Stimulated activated CD4-positive, alpha-beta T cell treated with anti-CD3 and anti-CD28 coated beads, Interleukin-15, amount 100 ng/mL, for 48 hours (primary cell): ENCODE measurements at regions not wholly inside any gene's neighbourhood (a gene's known extent, or its start where the extent isn't known, plus 50 kb on each side); places are given as distances from the start of the nearest gene placed in this dataset.
"Not testable (repeated sequence)": the region's sequence is repeated elsewhere in the genome, so short reads cannot be mapped to it uniquely, and the experiment has no call there.

ENCODE experiments used
- DNase-seq, 2 donors: peaks; one replicate each; pipeline ENCODE4 v3.0.0-alpha.2; 2020; ENCODE audit warnings: low read depth in 2 of 2

- no peak for DNase-seq
Observed at GRCh38 chr19:28444362-28444761, 768.6 kb downstream of the UQCRFS1 start.

- no peak for DNase-seq
Observed at GRCh38 chr19:28443361-28443760, 769.6 kb downstream of the UQCRFS1 start.

- no peak for DNase-seq
Observed at GRCh38 chr19:28437390-28438346, 775.3 kb downstream of the UQCRFS1 start.

- no peak for DNase-seq
Observed at GRCh38 chr19:28436320-28436719, 776.6 kb downstream of the UQCRFS1 start.

DNA sequence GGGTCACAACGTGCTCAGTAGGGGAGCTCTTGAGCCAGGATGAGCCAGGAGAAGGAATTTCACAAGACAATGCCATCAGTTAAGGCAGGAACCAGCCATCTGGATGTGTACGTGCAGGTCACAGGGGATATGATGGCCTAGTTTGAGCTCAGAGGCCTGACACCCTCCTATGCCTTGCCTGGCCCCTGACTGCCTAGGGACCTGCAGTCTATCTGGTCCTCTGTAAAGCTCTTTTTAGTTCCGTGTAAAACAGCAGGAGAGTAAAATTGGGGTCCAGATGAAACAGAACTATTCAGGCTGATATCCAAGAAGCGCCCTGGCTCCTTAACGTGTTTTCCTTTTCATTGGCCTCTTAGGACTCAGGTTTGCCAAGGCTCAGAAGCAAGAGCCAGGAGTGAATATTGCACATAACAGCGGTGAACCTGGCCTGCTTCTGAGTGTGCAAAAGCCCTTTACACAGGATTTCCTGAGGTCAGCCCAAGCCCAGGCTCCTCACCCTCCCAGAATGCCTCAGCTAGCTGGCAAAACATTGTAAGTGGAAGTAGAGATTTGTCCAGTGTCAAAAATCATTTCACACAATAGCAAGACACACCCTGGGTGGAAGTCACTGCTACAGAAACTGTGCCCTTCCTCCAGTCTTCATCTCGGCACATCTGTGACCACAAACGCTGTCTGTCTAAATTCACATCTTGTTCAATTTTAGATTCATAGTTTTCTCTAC, 777.2 kb downstream of the UQCRFS1 start:
- no peak for DNase-seq

DNA sequence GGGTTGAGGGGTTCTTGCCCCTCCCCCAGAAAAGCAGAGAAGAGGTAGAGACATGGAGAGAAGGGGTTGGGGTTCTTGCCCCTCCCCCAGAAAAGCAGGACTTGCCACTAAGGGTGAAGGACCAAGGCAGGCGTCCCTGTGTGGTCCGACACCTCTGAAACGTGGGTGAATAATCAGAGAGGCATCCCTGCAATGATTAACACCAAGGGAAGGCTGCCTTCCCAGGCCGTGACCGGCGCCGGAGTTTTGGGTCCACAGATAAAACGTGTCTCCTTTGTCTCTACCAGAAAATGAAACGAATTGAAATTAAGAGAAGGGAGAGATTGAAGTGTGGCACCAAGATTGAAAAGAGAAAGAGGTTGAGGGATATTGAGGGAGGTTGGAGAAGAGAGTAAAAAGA, 778.2 kb downstream of the UQCRFS1 start:
- DNase-seq = not testable (repeated sequence)

GRCh38 chr19:28434365-28434764, 778.6 kb downstream of the UQCRFS1 start:
- DNase-seq = not testable (repeated sequence)

- DNase-seq = not testable (repeated sequence)
Observed at GRCh38 chr19:28433166-28433565, 779.8 kb downstream of the UQCRFS1 start.

GRCh38 chr19:28430214-28430613, 782.7 kb downstream of the UQCRFS1 start:
- DNase-seq = no peak

GRCh38 chr19:28429356-28429755, 783.6 kb downstream of the UQCRFS1 start:
- DNase-seq = no peak

- no peak for DNase-seq
Observed at GRCh38 chr19:28428663-28429348, 784.1 kb downstream of the UQCRFS1 start.

DNA sequence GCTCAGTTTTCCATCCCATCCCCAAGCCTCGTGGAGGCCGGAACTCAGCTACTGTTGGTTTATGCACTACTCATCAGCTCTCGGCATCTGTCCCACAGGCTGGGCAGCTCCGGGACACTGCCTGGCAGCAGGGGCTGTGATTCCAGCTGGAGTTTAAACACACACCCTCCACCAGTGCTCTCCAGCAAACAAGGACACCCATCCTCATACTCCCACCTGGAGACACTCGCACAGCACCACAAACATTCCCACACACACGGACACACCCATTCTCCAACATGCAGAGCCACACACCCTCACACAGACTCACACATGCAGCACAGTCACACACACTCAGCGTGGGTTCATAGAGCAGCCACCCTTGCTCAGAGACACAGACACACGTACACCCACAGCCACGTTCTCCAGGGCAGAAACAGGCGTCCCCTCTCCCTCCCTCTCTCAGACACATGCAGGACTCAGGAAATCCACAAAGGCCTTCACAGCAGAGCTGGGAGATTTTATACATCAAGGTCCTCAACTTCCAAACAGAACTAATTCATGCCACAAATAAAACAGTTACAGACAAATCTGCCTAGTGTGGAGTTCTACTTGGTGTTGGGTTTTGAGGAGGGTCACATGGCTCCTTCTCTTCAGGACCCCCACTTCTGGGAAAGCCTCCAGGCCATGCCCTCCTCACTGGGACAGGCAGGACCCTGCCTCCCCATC, 785.4 kb downstream of the UQCRFS1 start:
- no peak for DNase-seq

- DNase-seq = no peak
Observed at GRCh38 chr19:28426730-28427225, 786.2 kb downstream of the UQCRFS1 start.

GRCh38 chr19:28426110-28426729, 786.7 kb downstream of the UQCRFS1 start:
- DNase-seq = no peak

- DNase-seq = no peak
Observed at GRCh38 chr19:28425046-28425931, 787.7 kb downstream of the UQCRFS1 start.

- DNase-seq = no peak
Observed at GRCh38 chr19:28424662-28425045, 788.3 kb downstream of the UQCRFS1 start.

GRCh38 chr19:28424077-28424476, 788.9 kb downstream of the UQCRFS1 start:
- no peak for DNase-seq

DNA sequence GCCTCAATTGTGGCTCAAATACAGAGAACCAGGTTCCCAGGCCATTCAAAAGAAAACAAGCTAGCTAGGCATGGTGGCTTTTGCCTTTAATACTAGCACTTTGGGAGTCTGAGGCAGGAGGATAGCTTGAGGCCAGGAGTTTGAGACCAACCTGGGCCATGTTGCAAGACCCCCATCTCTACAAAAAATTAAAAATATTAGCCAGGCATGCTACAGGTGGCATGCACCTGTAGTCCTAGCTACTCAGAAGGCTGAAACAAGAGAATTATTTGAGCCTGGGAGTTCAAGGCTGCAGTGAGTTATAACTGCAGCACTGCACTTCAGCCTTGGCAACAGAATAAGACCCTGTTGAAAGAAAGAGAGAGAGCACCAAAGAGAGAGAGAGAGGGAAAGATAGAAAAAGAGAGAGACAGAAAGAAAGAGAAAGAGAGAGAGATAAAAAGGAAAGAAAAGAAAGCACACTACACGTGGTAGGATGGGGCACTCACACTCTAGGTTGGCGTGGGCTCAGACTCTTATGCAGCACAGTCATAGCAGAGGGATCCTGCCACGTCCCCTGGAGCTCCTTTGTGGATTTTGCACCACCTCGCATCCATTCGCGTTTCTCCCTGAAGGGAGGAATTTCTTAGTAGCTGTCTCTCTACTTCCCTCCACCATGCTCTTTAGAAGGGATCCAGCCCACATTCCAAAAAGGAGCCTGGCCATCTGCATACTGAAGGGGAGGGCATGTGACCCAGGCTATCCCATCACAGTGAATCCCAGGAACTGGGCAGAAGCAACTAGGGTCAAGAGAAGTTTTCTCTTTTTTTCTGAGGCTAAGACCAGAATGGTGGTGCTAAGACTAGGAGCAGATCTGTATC, 789.9 kb downstream of the UQCRFS1 start:
- DNase-seq = no peak

GRCh38 chr19:28422046-28422445, 790.9 kb downstream of the UQCRFS1 start:
- no peak for DNase-seq
